ENCODE measurements at regions not wholly inside any gene's neighbourhood (a gene's known extent, or its start where the extent isn't known, plus 50 kb on each side); places are given as distances from the start of the nearest gene placed in this dataset.

DNA sequence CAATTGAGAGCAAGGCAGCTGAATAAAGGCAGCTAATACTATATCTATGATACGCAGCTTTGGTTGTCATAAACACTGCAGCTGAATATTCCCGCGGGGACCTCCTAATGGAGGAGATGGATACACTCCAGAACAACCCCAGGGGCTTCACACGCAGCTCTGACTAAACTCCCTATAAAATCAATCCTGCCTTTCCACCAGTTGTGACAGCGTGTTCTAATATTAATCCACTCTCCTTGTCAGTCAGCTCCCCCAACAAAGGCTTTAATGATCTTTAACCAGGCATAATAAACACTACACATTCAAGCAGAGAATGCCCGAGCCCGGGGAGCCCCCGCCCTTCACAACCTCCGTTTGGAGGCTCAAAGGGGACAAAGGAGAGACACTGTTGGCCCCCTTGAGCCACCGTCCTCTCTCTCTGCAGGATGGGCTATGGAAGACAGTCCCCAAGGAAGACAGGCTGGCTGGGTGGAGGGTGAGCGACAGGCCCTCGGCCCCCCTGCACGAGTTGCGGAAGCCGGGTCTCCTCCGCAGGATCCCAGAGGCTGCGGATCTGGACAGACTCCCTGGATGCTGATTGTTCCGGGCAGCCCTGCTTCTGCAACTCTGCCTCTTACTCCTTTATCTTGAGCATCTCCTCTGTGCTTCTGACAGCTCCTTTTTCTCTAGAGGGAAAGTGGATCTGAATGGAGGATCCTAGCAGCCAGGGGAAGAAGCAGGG is 565.2 kb downstream of the BUD13 start:
- Histone ChIP-seq H2BK15ac (ENCODE audit: low read length) (no peak overlapping the region), H3K4me1 (ENCODE audit: control insufficient read depth in 2 of 2, insufficient read depth in 1 of 2, low read depth in 1 of 2, low read length in 2 of 2) (peaks cover 0 to 5% of the 10 kb centered on the region in 2 donors), H2BK120ac (ENCODE audit: low read depth, low read length) (no peak overlapping the region), H4K8ac (ENCODE audit: low read depth, low read length) (no peak overlapping the region), H3K27ac (replicated peaks; ENCODE audit: low read length) (no peak overlapping the region), H3K9me3 (replicated peaks in 1 of 2; ENCODE audit: control insufficient read depth in 2 of 2, insufficient read depth in 1 of 2, low read depth in 1 of 2, low read length in 2 of 2) (no peaks in the 10 kb centered on the region), H3K4ac (ENCODE audit: low read length) (no peak overlapping the region), H3K18ac (ENCODE audit: low read length) (peak overlapping the region; percentile 25), H3K27me3 (ENCODE audit: control insufficient read depth in 3 of 3, insufficient read depth in 3 of 3, low read depth in 1 of 3, low read length in 3 of 3) (no peaks in the 10 kb centered on the region), H3K36me3 (replicated peaks in 1 of 2; ENCODE audit: control insufficient read depth in 2 of 2, insufficient read depth in 2 of 2, low read length in 2 of 2) (no peaks in the 10 kb centered on the region), H3K14ac (ENCODE audit: low read length) (no peak overlapping the region), H2BK5ac (ENCODE audit: low read length) (no peak overlapping the region), H3K4me3 (ENCODE audit: low read length in 2 of 2) (no peak overlapping the region), H3K4me2 (ENCODE audit: insufficient read depth, low read length, poor library complexity, severe bottlenecking) (no peak overlapping the region), H3K79me1 (ENCODE audit: low read depth, low read length) (no peaks in the 10 kb centered on the region), H2BK12ac (ENCODE audit: low read length) (peak overlapping the region; percentile 59), H3K23ac (ENCODE audit: low read depth, low read length, poor library complexity) (no peak overlapping the region), H3K9ac (ENCODE audit: low read depth, low read length, poor library complexity) (no peak overlapping the region), H4K91ac (ENCODE audit: low read depth, low read length, poor library complexity) (no peak overlapping the region), H2AFZ (ENCODE audit: low read length) (peak overlapping the region; percentile 83), H2AK5ac (ENCODE audit: low read depth, low read length) (no peak overlapping the region)
- DNase-seq (ENCODE audit: low spot score) = no peak
- WGBS, 2 donors (ENCODE audit: extremely low coverage in 2 of 2, insufficient read length in 2 of 2, insufficient replicate concordance in 1 of 2) = no CpG with 5 or more reads among the region's 18 CpGs

GRCh38 chr11:116207019-116207418 is 565.8 kb downstream of the BUD13 start:
- H2BK12ac ChIP-seq (ENCODE audit: low read length) = peak overlapping the region; percentile 59
- H3K4me3 ChIP-seq (ENCODE audit: low read length in 2 of 2) = no peak overlapping the region
- no peak overlapping the region for H3K14ac ChIP-seq (ENCODE audit: low read length)
- H2BK15ac ChIP-seq (ENCODE audit: low read length) = no peak overlapping the region
- H3K23ac ChIP-seq (ENCODE audit: low read depth, low read length, poor library complexity) = no peak overlapping the region
- no peak overlapping the region for H2BK120ac ChIP-seq (ENCODE audit: low read depth, low read length)
- no peak overlapping the region for H2AK5ac ChIP-seq (ENCODE audit: low read depth, low read length)
- no peak overlapping the region for H3K9ac ChIP-seq (ENCODE audit: low read depth, low read length, poor library complexity)
- peaks cover 0 to 5% of the 10 kb centered on the region in 2 donors for H3K4me1 ChIP-seq (ENCODE audit: control insufficient read depth in 2 of 2, insufficient read depth in 1 of 2, low read depth in 1 of 2, low read length in 2 of 2)
- H3K36me3 ChIP-seq (replicated peaks in 1 of 2; ENCODE audit: control insufficient read depth in 2 of 2, insufficient read depth in 2 of 2, low read length in 2 of 2) = no peaks in the 10 kb centered on the region
- no peak overlapping the region for H3K27ac ChIP-seq (replicated peaks; ENCODE audit: low read length)
- H3K9me3 ChIP-seq (replicated peaks in 1 of 2; ENCODE audit: control insufficient read depth in 2 of 2, insufficient read depth in 1 of 2, low read depth in 1 of 2, low read length in 2 of 2) = no peaks in the 10 kb centered on the region
- no peaks in the 10 kb centered on the region for H3K79me1 ChIP-seq (ENCODE audit: low read depth, low read length)
- H3K4me2 ChIP-seq (ENCODE audit: insufficient read depth, low read length, poor library complexity, severe bottlenecking) = no peak overlapping the region
- WGBS, 2 donors (ENCODE audit: extremely low coverage in 2 of 2, insufficient read length in 2 of 2, insufficient replicate concordance in 1 of 2) = no CpG with 5 or more reads among the region's 2 CpGs
- no peaks in the 10 kb centered on the region for H3K27me3 ChIP-seq (ENCODE audit: control insufficient read depth in 3 of 3, insufficient read depth in 3 of 3, low read depth in 1 of 3, low read length in 3 of 3)
- no peak overlapping the region for H2AFZ ChIP-seq (ENCODE audit: low read length)
- H4K91ac ChIP-seq (ENCODE audit: low read depth, low read length, poor library complexity) = no peak overlapping the region
- no peak overlapping the region for H2BK5ac ChIP-seq (ENCODE audit: low read length)
- H3K18ac ChIP-seq (ENCODE audit: low read length) = peak overlapping the region; percentile 20
- H4K8ac ChIP-seq (ENCODE audit: low read depth, low read length) = no peak overlapping the region
- DNase-seq (ENCODE audit: low spot score) = no peak
- H3K4ac ChIP-seq (ENCODE audit: low read length) = no peak overlapping the region

DNA sequence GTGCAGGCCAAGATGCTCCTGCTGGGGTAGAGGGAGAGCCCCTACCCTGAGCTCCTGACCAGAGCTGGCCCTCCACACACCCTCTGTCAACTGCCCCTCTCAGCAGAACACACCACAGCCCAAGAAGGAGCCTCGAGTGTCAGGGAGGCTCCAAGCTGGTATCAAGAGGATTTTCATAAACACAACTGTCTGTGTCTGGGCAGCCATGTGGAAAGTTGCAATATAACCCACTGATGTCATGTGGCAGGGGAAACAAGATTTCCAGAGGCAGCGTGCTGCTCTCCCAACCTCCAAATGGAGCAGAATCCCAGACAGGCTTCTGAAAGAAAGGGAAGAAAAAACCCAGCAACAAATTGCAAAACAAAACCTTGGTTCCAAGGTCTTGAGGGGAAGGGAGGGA is 569.9 kb downstream of the BUD13 start:
- H2BK120ac ChIP-seq (ENCODE audit: low read depth, low read length) = no peak overlapping the region
- H2AK5ac ChIP-seq (ENCODE audit: low read depth, low read length) = peak overlapping the region; percentile 35
- H3K14ac ChIP-seq (ENCODE audit: low read length) = no peak overlapping the region
- peak overlapping the region; percentile 42 for H3K18ac ChIP-seq (ENCODE audit: low read length)
- no peaks in the 10 kb centered on the region for H3K36me3 ChIP-seq (replicated peaks in 1 of 2; ENCODE audit: control insufficient read depth in 2 of 2, insufficient read depth in 2 of 2, low read length in 2 of 2)
- no peak for DNase-seq (ENCODE audit: low spot score)
- H3K4me2 ChIP-seq (ENCODE audit: insufficient read depth, low read length, poor library complexity, severe bottlenecking) = no peak overlapping the region
- H3K23ac ChIP-seq (ENCODE audit: low read depth, low read length, poor library complexity) = no peak overlapping the region
- no peak overlapping the region for H2BK15ac ChIP-seq (ENCODE audit: low read length)
- no peaks in the 10 kb centered on the region for H3K79me1 ChIP-seq (ENCODE audit: low read depth, low read length)
- H4K8ac ChIP-seq (ENCODE audit: low read depth, low read length) = no peak overlapping the region
- no CpG with 5 or more reads among the region's 2 CpGs for WGBS, 2 donors (ENCODE audit: extremely low coverage in 2 of 2, insufficient read length in 2 of 2, insufficient replicate concordance in 1 of 2)
- no peak overlapping the region for H4K91ac ChIP-seq (ENCODE audit: low read depth, low read length, poor library complexity)
- H3K4me1 ChIP-seq (ENCODE audit: control insufficient read depth in 2 of 2, insufficient read depth in 1 of 2, low read depth in 1 of 2, low read length in 2 of 2) = peaks cover 0 to 6% of the 10 kb centered on the region in 2 donors
- no peak overlapping the region for H3K27ac ChIP-seq (replicated peaks; ENCODE audit: low read length)
- no peak overlapping the region for H3K4ac ChIP-seq (ENCODE audit: low read length)
- no peak overlapping the region for H2AFZ ChIP-seq (ENCODE audit: low read length)
- H2BK5ac ChIP-seq (ENCODE audit: low read length) = no peak overlapping the region
- H3K4me3 ChIP-seq (ENCODE audit: low read length in 2 of 2) = no peak overlapping the region
- H2BK12ac ChIP-seq (ENCODE audit: low read length) = no peak overlapping the region
- no peaks in the 10 kb centered on the region for H3K27me3 ChIP-seq (ENCODE audit: control insufficient read depth in 3 of 3, insufficient read depth in 3 of 3, low read depth in 1 of 3, low read length in 3 of 3)
- no peak overlapping the region for H3K9ac ChIP-seq (ENCODE audit: low read depth, low read length, poor library complexity)
- no peaks in the 10 kb centered on the region for H3K9me3 ChIP-seq (replicated peaks in 1 of 2; ENCODE audit: control insufficient read depth in 2 of 2, insufficient read depth in 1 of 2, low read depth in 1 of 2, low read length in 2 of 2)

GRCh38 chr11:116200564-116200963 is 572.2 kb downstream of the BUD13 start:
- no peaks in the 10 kb centered on the region for H3K36me3 ChIP-seq (replicated peaks in 1 of 2; ENCODE audit: control insufficient read depth in 2 of 2, insufficient read depth in 2 of 2, low read length in 2 of 2)
- H3K9ac ChIP-seq (ENCODE audit: low read depth, low read length, poor library complexity) = no peak overlapping the region
- no peak overlapping the region for H2BK12ac ChIP-seq (ENCODE audit: low read length)
- no peak overlapping the region for H3K14ac ChIP-seq (ENCODE audit: low read length)
- peak overlapping the region; percentile 50 for H2AK5ac ChIP-seq (ENCODE audit: low read depth, low read length)
- H3K9me3 ChIP-seq (replicated peaks in 1 of 2; ENCODE audit: control insufficient read depth in 2 of 2, insufficient read depth in 1 of 2, low read depth in 1 of 2, low read length in 2 of 2) = no peaks in the 10 kb centered on the region
- no CpG with 5 or more reads among the region's 8 CpGs for WGBS, 2 donors (ENCODE audit: extremely low coverage in 2 of 2, insufficient read length in 2 of 2, insufficient replicate concordance in 1 of 2)
- peak overlapping the region; percentile 60 for H3K18ac ChIP-seq (ENCODE audit: low read length)
- H3K4me2 ChIP-seq (ENCODE audit: insufficient read depth, low read length, poor library complexity, severe bottlenecking) = no peak overlapping the region
- no peak overlapping the region for H2BK120ac ChIP-seq (ENCODE audit: low read depth, low read length)
- no peak overlapping the region for H3K4me3 ChIP-seq (ENCODE audit: low read length in 2 of 2)
- H2AFZ ChIP-seq (ENCODE audit: low read length) = no peak overlapping the region
- H3K27me3 ChIP-seq (ENCODE audit: control insufficient read depth in 3 of 3, insufficient read depth in 3 of 3, low read depth in 1 of 3, low read length in 3 of 3) = no peaks in the 10 kb centered on the region
- no peak overlapping the region for H3K23ac ChIP-seq (ENCODE audit: low read depth, low read length, poor library complexity)
- no peak overlapping the region for H2BK5ac ChIP-seq (ENCODE audit: low read length)
- no peak overlapping the region for H3K4ac ChIP-seq (ENCODE audit: low read length)
- H4K91ac ChIP-seq (ENCODE audit: low read depth, low read length, poor library complexity) = no peak overlapping the region
- no peaks in the 10 kb centered on the region for H3K79me1 ChIP-seq (ENCODE audit: low read depth, low read length)
- no peak overlapping the region for H2BK15ac ChIP-seq (ENCODE audit: low read length)
- H4K8ac ChIP-seq (ENCODE audit: low read depth, low read length) = no peak overlapping the region
- peaks cover 0 to 1% of the 10 kb centered on the region in 2 donors for H3K4me1 ChIP-seq (ENCODE audit: control insufficient read depth in 2 of 2, insufficient read depth in 1 of 2, low read depth in 1 of 2, low read length in 2 of 2)
- no peak overlapping the region for H3K27ac ChIP-seq (replicated peaks; ENCODE audit: low read length)
- no peak for DNase-seq (ENCODE audit: low spot score)

Data from neuronal stem cell (in vitro differentiated cells).